HepG2 (cell line): ENCODE measurements at regions not wholly inside any gene's neighbourhood (a gene's known extent, or its start where the extent isn't known, plus 50 kb on each side); places are given as distances from the start of the nearest gene placed in this dataset.

Experiments
- CEBPG ChIP-seq: IDR thresholded peaks from 2 replicates; pipeline ENCODE4 v1.6.1; 2016
- E2F2 ChIP-seq: sonication (generic); formaldehyde crosslinking; IDR thresholded peaks from 2 replicates; pipeline ENCODE4 v1.4.0; 2020; ENCODE audit warnings: missing genetic modification reagents, borderline replicate concordance
- GABPB1 ChIP-seq: IDR thresholded peaks from 2 replicates; pipeline ENCODE4 v1.6.1; 2016; ENCODE audit warnings: mild to moderate bottlenecking, missing genetic modification reagents, moderate library complexity, missing compliant biosample characterization
- HNF1B ChIP-seq: sonication (generic); formaldehyde crosslinking; IDR thresholded peaks from 2 replicates; pipeline ENCODE4 v1.5.1; 2020; ENCODE audit warnings: mild to moderate bottlenecking, moderate library complexity, missing genetic modification reagents
- JARID2 ChIP-seq: sonication (generic); formaldehyde crosslinking; IDR thresholded peaks from 2 replicates; pipeline ENCODE4 v1.8.1; 2023; ENCODE audit warnings: missing genetic modification reagents, inconsistent platforms; ENCODE audit not compliant: insufficient replicate concordance
- MAF1 ChIP-seq: sonication (generic); formaldehyde crosslinking; IDR thresholded peaks from 2 replicates; pipeline ENCODE4 v1.5.0; 2020; ENCODE audit warnings: missing genetic modification reagents, borderline replicate concordance
- MAFG ChIP-seq: sonication (generic); formaldehyde crosslinking; IDR thresholded peaks from 2 replicates; pipeline ENCODE4 v1.5.1; 2020; ENCODE audit warnings: mild to moderate bottlenecking, missing genetic modification reagents
- MXD4 ChIP-seq: IDR thresholded peaks from 2 replicates; pipeline ENCODE4 v1.6.1; 2016; ENCODE audit warnings: mild to moderate bottlenecking, missing biosample characterization, missing genetic modification reagents
- POLR2AphosphoS2 ChIP-seq: IDR thresholded peaks from 2 replicates; pipeline ENCODE4 v1.6.1; 2011; ENCODE audit warnings: low read depth, low read length, improper control_type of control experiment
- RAD51 ChIP-seq: fragments of 450-650 bp; IDR thresholded peaks from 2 replicates; pipeline ENCODE4 v1.6.1; 2016; ENCODE audit warnings: borderline replicate concordance
- ZEB1 ChIP-seq: IDR thresholded peaks from 2 replicates; pipeline ENCODE4 v1.6.1; 2012; ENCODE audit warnings: mild to moderate bottlenecking, low read depth, inconsistent platforms; ENCODE audit not compliant: insufficient replicate concordance
- ZFP1 ChIP-seq: IDR thresholded peaks from 2 replicates; pipeline ENCODE4 v1.6.1; 2016
- ZKSCAN5 ChIP-seq: sonication (generic); formaldehyde crosslinking; IDR thresholded peaks from 2 replicates; pipeline ENCODE4 v1.5.1; 2020; ENCODE audit warnings: mild to moderate bottlenecking, missing genetic modification reagents
- ZNF3 ChIP-seq: IDR thresholded peaks from 2 replicates; pipeline ENCODE4 v1.7.0; 2017; ENCODE audit warnings: inconsistent platforms
- ZNF383 ChIP-seq: sonication (generic); formaldehyde crosslinking; IDR thresholded peaks from 2 replicates; pipeline ENCODE4 v1.4.0; 2020; ENCODE audit warnings: missing genetic modification reagents, mild to moderate bottlenecking, borderline replicate concordance
- ZNF546 ChIP-seq: sonication (generic); formaldehyde crosslinking; conservative IDR thresholded peaks from 2 replicates; pipeline ENCODE4 v1.8.1; 2023; ENCODE audit warnings: mild to moderate bottlenecking, missing genetic modification reagents
- ZNF7 ChIP-seq: IDR thresholded peaks from 2 replicates; pipeline ENCODE4 v1.6.1; 2016; ENCODE audit warnings: missing biosample characterization, missing genetic modification reagents
- ZNF747 ChIP-seq: sonication (generic); formaldehyde crosslinking; IDR thresholded peaks from 2 replicates; pipeline ENCODE4 v1.8.1; 2023; ENCODE audit warnings: missing genetic modification reagents, mild to moderate bottlenecking, borderline replicate concordance
- TF ChIP-seq, protein P1 (sequence below): fragments of 450-650 bp; IDR thresholded peaks from 2 replicates; pipeline ENCODE4 v1.6.1; 2016
- TF ChIP-seq, protein P2 (sequence below): sonication (generic); formaldehyde crosslinking; IDR thresholded peaks from 2 replicates; pipeline ENCODE4 v1.4.0; 2020; ENCODE audit warnings: mild to moderate bottlenecking, missing genetic modification reagents

GRCh38 chr12:46664761-46665287 lies 161.0 kb downstream of the SLC38A4 start (continued):
- TF ChIP-seq HNF1B (CRISPR knock-in tag) = no peak
- TF ChIP-seq ZNF546 (CRISPR knock-in tag) = no peak
- TF ChIP-seq E2F2 (CRISPR knock-in tag) = no peak
- TF ChIP-seq, protein P1, sequence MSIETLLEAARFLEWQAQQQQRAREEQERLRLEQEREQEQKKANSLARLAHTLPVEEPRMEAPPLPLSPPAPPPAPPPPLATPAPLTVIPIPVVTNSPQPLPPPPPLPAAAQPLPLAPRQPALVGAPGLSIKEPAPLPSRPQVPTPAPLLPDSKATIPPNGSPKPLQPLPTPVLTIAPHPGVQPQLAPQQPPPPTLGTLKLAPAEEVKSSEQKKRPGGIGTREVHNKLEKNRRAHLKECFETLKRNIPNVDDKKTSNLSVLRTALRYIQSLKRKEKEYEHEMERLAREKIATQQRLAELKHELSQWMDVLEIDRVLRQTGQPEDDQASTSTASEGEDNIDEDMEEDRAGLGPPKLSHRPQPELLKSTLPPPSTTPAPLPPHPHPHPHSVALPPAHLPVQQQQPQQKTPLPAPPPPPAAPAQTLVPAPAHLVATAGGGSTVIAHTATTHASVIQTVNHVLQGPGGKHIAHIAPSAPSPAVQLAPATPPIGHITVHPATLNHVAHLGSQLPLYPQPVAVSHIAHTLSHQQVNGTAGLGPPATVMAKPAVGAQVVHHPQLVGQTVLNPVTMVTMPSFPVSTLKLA = no peak
- TF ChIP-seq JARID2 (CRISPR knock-in tag) = no peak
- peak; percentile 83 for TF ChIP-seq ZNF7
- TF ChIP-seq MXD4 (CRISPR knock-in tag) = no peak
- TF ChIP-seq ZEB1 = no peak
- TF ChIP-seq ZFP1 (CRISPR knock-in tag) = 0 out of 2 replicates have a peak, but pooled peaks have one; percentile 47
- TF ChIP-seq MAFG (CRISPR knock-in tag) = no peak
- no peak for TF ChIP-seq GABPB1 (CRISPR knock-in tag)
- no peak for TF ChIP-seq POLR2AphosphoS2
- no peak for TF ChIP-seq ZNF747 (CRISPR knock-in tag)
- TF ChIP-seq RAD51 = no peak
- TF ChIP-seq, protein P2, sequence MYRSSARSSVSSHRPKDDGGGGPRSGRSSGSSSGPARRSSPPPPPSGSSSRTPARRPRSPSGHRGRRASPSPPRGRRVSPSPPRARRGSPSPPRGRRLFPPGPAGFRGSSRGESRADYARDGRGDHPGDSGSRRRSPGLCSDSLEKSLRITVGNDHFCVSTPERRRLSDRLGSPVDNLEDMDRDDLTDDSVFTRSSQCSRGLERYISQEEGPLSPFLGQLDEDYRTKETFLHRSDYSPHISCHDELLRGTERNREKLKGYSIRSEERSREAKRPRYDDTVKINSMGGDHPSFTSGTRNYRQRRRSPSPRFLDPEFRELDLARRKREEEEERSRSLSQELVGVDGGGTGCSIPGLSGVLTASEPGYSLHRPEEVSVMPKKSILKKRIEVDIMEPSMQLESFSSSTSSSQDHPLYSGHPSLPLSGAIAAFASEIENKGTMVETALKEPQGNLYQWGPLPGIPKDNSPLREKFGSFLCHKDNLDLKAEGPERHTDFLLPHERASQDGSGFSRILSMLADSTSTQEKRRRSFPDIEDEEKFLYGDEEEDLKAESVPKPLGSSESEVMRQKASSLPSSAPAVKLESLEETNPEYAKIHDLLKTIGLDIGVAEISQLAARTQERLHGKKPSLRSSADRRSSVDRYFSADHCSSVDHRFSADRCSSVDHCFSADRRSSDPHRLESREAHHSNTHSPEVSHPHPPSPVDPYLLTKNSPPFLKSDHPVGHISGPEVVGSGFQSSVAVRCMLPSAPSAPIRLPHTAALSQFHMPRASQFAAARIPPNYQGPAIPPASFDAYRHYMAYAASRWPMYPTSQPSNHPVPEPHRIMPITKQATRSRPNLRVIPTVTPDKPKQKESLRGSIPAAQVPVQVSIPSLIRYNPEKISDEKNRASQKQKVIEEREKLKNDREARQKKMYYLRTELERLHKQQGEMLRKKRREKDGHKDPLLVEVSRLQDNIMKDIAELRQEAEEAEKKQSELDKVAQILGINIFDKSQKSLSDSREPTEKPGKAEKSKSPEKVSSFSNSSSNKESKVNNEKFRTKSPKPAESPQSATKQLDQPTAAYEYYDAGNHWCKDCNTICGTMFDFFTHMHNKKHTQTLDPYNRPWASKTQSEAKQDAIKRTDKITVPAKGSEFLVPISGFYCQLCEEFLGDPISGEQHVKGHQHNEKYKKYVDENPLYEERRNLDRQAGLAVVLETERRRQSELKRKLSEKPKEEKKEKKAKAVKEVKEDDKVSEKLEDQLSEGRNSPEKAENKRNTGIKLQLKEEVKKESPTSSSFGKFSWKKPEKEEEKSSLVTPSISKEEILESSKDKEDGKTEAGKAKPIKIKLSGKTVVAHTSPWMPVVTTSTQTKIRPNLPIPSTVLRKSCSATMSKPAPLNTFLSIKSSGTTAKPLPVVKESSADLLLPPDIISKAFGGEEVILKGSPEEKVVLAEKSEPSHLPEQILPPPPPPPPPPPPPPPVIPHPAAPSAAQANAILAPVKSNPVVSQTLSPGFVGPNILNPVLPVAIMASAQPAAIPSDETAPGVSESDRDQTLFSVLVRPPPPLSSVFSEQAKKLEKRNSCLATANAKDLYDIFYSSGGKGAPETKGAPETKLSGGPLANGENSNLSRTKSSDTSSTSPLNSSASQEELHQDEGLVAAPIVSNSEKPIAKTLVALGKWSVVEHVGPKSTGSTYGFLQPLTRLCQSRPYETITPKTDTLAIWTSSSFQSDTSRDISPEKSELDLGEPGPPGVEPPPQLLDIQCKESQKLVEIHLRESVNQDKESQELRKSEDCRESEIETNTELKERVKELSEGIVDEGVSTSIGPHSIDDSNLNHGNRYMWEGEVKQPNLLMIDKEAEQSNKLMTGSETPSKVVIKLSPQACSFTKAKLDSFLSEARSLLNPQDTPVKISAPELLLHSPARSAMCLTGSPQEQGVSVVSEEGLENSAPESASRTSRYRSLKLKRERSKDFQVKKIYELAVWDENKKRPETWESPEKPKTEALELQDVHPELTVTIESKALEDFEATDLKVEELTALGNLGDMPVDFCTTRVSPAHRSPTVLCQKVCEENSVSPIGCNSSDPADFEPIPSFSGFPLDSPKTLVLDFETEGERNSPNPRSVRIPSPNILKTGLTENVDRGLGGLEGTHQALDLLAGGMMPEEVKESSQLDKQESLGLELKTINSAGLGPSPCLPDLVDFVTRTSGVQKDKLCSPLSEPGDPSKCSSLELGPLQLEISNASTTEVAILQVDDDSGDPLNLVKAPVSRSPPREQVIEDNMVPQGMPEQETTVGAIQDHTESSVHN = no peak
- TF ChIP-seq MAF1 (CRISPR knock-in tag) = no peak
- no peak for TF ChIP-seq ZNF383 (CRISPR knock-in tag)
- TF ChIP-seq CEBPG (CRISPR knock-in tag) = 0 out of 2 replicates have a peak, but pooled peaks have one; percentile 6
- TF ChIP-seq ZNF3 = no peak
- TF ChIP-seq ZKSCAN5 (CRISPR knock-in tag) = no peak
